ENCODE measurements at regions not wholly inside any gene's neighbourhood (a gene's known extent, or its start where the extent isn't known, plus 50 kb on each side); places are given as distances from the start of the nearest gene placed in this dataset.
"Not testable (repeated sequence)": the region's sequence is repeated elsewhere in the genome, so short reads cannot be mapped to it uniquely, and the experiment has no call there.

DNA sequence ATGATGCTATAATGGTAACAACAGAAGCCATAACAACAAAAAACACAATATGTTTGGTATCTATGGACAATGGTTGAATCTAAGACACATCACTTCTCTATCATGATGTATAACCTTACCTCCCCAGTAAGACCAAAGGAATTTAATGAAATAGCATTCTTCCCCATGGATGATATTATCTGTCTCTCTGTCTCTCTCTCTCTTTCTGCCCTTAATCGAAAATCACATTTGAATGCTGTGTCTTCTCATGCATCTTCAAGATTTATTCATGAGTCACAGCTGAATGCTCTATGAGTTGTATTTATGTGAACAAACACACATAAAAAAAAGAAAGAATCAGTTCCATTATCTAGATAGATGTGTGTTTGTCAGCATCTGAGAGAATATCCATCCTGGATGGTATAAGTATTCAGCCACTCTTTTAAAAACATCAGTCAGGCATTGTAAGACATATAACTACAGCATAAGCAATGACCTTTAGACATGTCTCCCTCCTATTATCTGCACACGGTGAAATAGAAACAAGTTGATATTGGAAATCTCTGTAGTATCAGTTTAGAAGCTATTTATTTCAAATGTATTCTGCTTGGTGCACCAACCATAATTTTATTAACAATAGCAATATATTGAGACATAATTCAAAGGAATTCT lies 433.3 kb downstream of the TOX3 start:
- Histone ChIP-seq H3K27me3 (ENCODE audit: control insufficient read depth in 3 of 3, insufficient read depth in 3 of 3, low read length in 2 of 3) (no peaks in the 10 kb centered on the region), H3K4me1 (ENCODE audit: control insufficient read depth in 5 of 5, insufficient read depth in 5 of 5, low read length in 5 of 5) (no peaks in the 10 kb centered on the region), H3K9ac (ENCODE audit: insufficient read depth in 1 of 2, low read length in 2 of 2) (no peak overlapping the region), H3K4me3 (no peak overlapping the region), H3K36me3 (ENCODE audit: control insufficient read depth in 4 of 4, insufficient read depth in 4 of 4, low read length in 4 of 4) (no peaks in the 10 kb centered on the region), H3K27ac (ENCODE audit: low read depth in 1 of 2, low read length in 1 of 2) (no peak overlapping the region), H3K9me3 (ENCODE audit: control insufficient read depth in 4 of 4, insufficient read depth in 3 of 4, low read length in 3 of 4) (peaks cover 0 to 1% (median under 1%) of the 10 kb centered on the region in 4 donors)
- DNase-seq: no peak
- no peak for TF ChIP-seq CTCF (IDR thresholded peaks at IDR 0.05; ENCODE audit: control extremely low read depth, extremely low read depth)
- 79 to 88% methylated on average over 2 of the region's 2 CpGs for WGBS, 2 donors
- no peak for ATAC-seq (ENCODE audit: insufficient read depth, low FRiP score)

DNA sequence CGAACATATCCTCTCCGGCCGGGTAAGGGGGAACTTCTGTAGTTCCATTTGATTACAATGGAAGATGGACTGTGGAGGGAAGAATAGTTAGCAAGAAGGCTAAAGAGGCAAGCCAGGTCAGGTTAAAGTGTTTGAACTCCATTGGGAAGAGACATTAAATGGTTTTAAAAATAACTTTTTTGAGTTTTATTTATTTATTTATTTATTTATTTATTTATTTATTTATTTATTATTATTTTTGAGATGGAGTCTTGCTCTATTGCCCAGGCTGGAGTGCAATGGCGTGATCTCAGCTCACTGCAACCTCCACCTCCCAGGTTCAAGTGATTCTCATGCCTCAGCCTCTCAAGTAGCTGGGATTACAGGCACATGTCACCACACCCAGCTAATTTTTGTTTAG lies 441.9 kb downstream of the TOX3 start:
- not testable (repeated sequence) for H3K9ac ChIP-seq (ENCODE audit: insufficient read depth in 1 of 2, low read length in 2 of 2); DNase-seq
- 86 to 89% methylated on average over 4 of the region's 4 CpGs for WGBS, 2 donors

DNA sequence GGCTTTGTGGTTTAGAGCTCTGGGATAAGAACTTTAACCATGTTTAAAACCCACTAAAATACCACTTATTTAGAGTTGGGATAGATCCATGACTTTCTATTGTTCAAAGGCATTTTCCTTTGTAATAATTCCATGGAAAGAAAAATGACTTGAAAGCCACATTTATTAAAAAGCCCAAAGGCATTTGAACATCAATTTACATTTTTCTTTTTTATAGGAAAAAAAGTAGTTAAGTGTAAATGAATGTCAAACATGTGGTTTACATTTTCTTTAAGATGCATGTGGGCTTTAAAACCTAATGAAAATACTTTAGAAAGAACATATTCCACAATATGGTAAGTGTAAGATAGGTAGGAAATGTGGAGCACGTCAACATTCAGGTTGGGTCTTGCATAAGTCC lies 443.2 kb downstream of the TOX3 start:
- H3K9ac ChIP-seq (ENCODE audit: insufficient read depth in 1 of 2, low read length in 2 of 2): no peak overlapping the region
- no peak for TF ChIP-seq CTCF (IDR thresholded peaks at IDR 0.05; ENCODE audit: control extremely low read depth, extremely low read depth)
- H3K9me3 ChIP-seq (ENCODE audit: control insufficient read depth in 4 of 4, insufficient read depth in 3 of 4, low read length in 3 of 4): no peaks in the 10 kb centered on the region
- H3K4me3 ChIP-seq: no peak overlapping the region
- 66 to 74% methylated on average over 1 of the region's 1 CpG for WGBS, 2 donors
- no peak overlapping the region for H3K27ac ChIP-seq (ENCODE audit: low read depth in 1 of 2, low read length in 1 of 2)
- H3K36me3 ChIP-seq (ENCODE audit: control insufficient read depth in 4 of 4, insufficient read depth in 4 of 4, low read length in 4 of 4): no peaks in the 10 kb centered on the region
- ATAC-seq (ENCODE audit: insufficient read depth, low FRiP score) (no peak), DNase-seq (no peak)
- no peaks in the 10 kb centered on the region for H3K4me1 ChIP-seq (ENCODE audit: control insufficient read depth in 5 of 5, insufficient read depth in 5 of 5, low read length in 5 of 5)
- no peaks in the 10 kb centered on the region for H3K27me3 ChIP-seq (ENCODE audit: control insufficient read depth in 3 of 3, insufficient read depth in 3 of 3, low read length in 2 of 3)

More for the DNA sequence above, 441.9 kb downstream of the TOX3 start:
- H3K27ac ChIP-seq (ENCODE audit: low read depth in 1 of 2, low read length in 1 of 2); H3K36me3 ChIP-seq (ENCODE audit: control insufficient read depth in 4 of 4, insufficient read depth in 4 of 4, low read length in 4 of 4); H3K27me3 ChIP-seq (ENCODE audit: control insufficient read depth in 3 of 3, insufficient read depth in 3 of 3, low read length in 2 of 3); ATAC-seq (ENCODE audit: insufficient read depth, low FRiP score); H3K4me3 ChIP-seq; H3K4me1 ChIP-seq (ENCODE audit: control insufficient read depth in 5 of 5, insufficient read depth in 5 of 5, low read length in 5 of 5); H3K9me3 ChIP-seq (ENCODE audit: control insufficient read depth in 4 of 4, insufficient read depth in 3 of 4, low read length in 3 of 4): not testable (repeated sequence)

DNA sequence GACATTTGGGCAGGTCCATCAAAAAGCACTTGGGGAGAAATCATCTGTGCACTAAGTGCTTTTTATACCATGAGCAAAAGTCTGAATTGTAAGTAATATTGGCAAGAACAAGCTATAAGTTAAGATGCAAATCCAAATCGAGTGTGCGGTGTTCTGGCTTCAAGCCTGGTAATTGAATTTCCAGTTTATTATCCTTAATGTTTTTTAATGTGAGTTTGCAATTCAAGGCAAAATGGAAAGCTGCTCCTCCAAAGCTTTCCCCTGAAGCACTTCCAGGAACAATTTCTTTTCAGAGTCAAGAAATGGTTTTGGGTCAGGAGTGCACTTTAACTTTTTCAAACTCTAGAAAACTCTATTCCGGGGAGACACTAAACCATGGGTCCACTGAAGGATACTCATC lies 445.7 kb downstream of the TOX3 start:
- ATAC-seq (ENCODE audit: insufficient read depth, low FRiP score) (no peak), DNase-seq (no peak)
- no peaks in the 10 kb centered on the region for H3K27me3 ChIP-seq (ENCODE audit: control insufficient read depth in 3 of 3, insufficient read depth in 3 of 3, low read length in 2 of 3)
- no peak overlapping the region for H3K4me3 ChIP-seq
- no peaks in the 10 kb centered on the region for H3K9me3 ChIP-seq (ENCODE audit: control insufficient read depth in 4 of 4, insufficient read depth in 3 of 4, low read length in 3 of 4)
- no peak overlapping the region for H3K27ac ChIP-seq (ENCODE audit: low read depth in 1 of 2, low read length in 1 of 2)
- no peaks in the 10 kb centered on the region for H3K36me3 ChIP-seq (ENCODE audit: control insufficient read depth in 4 of 4, insufficient read depth in 4 of 4, low read length in 4 of 4)
- no peak for TF ChIP-seq CTCF (IDR thresholded peaks at IDR 0.05; ENCODE audit: control extremely low read depth, extremely low read depth)
- no peak overlapping the region for H3K9ac ChIP-seq (ENCODE audit: insufficient read depth in 1 of 2, low read length in 2 of 2)
- WGBS, 2 donors: 84 to 89% methylated on average over 3 of the region's 3 CpGs
- peaks cover 0 to 3% (median 0%) of the 10 kb centered on the region in 5 donors for H3K4me1 ChIP-seq (ENCODE audit: control insufficient read depth in 5 of 5, insufficient read depth in 5 of 5, low read length in 5 of 5)

Data from lung (tissue), 11 donors.